IMR-90 (cell line): ENCODE measurements at regions not wholly inside any gene's neighbourhood (a gene's known extent, or its start where the extent isn't known, plus 50 kb on each side); places are given as distances from the start of the nearest gene placed in this dataset.

Experiments used
- ATAC-seq: fragments of 200-7000 bp; cut with Tn5 transposase; 2 replicates; pipeline ENCODE4 v1.9.1; 2020; ENCODE audit warnings: low read depth, mild to moderate bottlenecking, moderate library complexity
- BruUV-seq: library from RNA; stranded (reverse); fragments of 400-500 nt; replicated peaks from 2 replicates; lab custom pipeline; 2021; lab: Mats Ljungman, UMichigan
- CTCF ChIA-PET: fragments of 300-600 bp; formaldehyde crosslinking; extraction: SDS; loops from one replicate; lab custom pipeline; 2021; ENCODE audit warnings: antibody characterized with exemption; lab: Yijun Ruan, JAX
- POLR2A ChIA-PET: fragments of 300-600 bp; sonication (Branson Sonifier 250); formaldehyde crosslinking; loops from one replicate; lab custom pipeline; 2022; ENCODE audit warnings: antibody characterized with exemption; ENCODE audit not compliant: unreplicated experiment; lab: Charles Lee
- DNase-seq: peaks from one replicate; pipeline ENCODE4 v3.0.0; 2013
- H2AFZ ChIP-seq: replicated peaks from 2 replicates; pipeline ENCODE3; 2013; ENCODE audit warnings: low read length, mild to moderate bottlenecking; ENCODE audit not compliant: poor library complexity
- H2AK5ac ChIP-seq: 2 replicates; pipeline ENCODE4 v1.6.1; 2013; ENCODE audit warnings: low read depth, low read length, inconsistent platforms
- H2AK9ac ChIP-seq: replicated peaks from 2 replicates; pipeline ENCODE3; 2013; ENCODE audit warnings: mild to moderate bottlenecking, low read depth, low read length, moderate library complexity; ENCODE audit not compliant: poor library complexity
- H2BK120ac ChIP-seq: 2 replicates; pipeline ENCODE4 v1.6.1; 2013; ENCODE audit warnings: low read depth, low read length, inconsistent platforms
- H2BK15ac ChIP-seq: 3 replicates; pipeline ENCODE4 v1.6.1; 2013; ENCODE audit warnings: low read depth, low read length, inconsistent platforms
- H2BK20ac ChIP-seq: 2 replicates; pipeline ENCODE4 v1.6.1; 2013; ENCODE audit warnings: low read depth, mild to moderate bottlenecking, inconsistent platforms, low read length, moderate library complexity
- H2BK5ac ChIP-seq: 2 replicates; pipeline ENCODE4 v1.6.1; 2013; ENCODE audit warnings: mild to moderate bottlenecking, low read depth, low read length, inconsistent platforms; ENCODE audit not compliant: poor library complexity, severe bottlenecking
- H3K14ac ChIP-seq: replicated peaks from 2 replicates; pipeline ENCODE4 v1.6.1; 2013; ENCODE audit warnings: low read depth, low read length, inconsistent platforms
- H3K18ac ChIP-seq: 2 replicates; pipeline ENCODE4 v1.6.1; 2013; ENCODE audit warnings: low read depth, low read length, control low read depth
- H3K23ac ChIP-seq: 2 replicates; pipeline ENCODE4 v1.6.1; 2013; ENCODE audit warnings: low read depth, low read length, inconsistent platforms
- H3K27ac ChIP-seq: 2 replicates; pipeline ENCODE4 v1.5.1; 2013; ENCODE audit warnings: mild to moderate bottlenecking, control low read depth, low read length; ENCODE audit not compliant: insufficient read depth
- H3K27me3 ChIP-seq: 2 replicates; pipeline ENCODE4 v1.6.1; 2013; ENCODE audit warnings: low read length; ENCODE audit not compliant: control insufficient read depth, insufficient read depth
- H3K36me3 ChIP-seq: 2 replicates; pipeline ENCODE4 v1.6.1; 2013; ENCODE audit warnings: low read length, mixed read lengths; ENCODE audit not compliant: control insufficient read depth, insufficient read depth
- H3K4ac ChIP-seq: 2 replicates; pipeline ENCODE4 v1.6.1; 2013; ENCODE audit warnings: low read depth, low read length, inconsistent platforms
- H3K4me1 ChIP-seq: 2 replicates; pipeline ENCODE4 v1.6.1; 2013; ENCODE audit warnings: low read length, mixed read lengths; ENCODE audit not compliant: control insufficient read depth, insufficient read depth
- H3K4me2 ChIP-seq: 2 replicates; pipeline ENCODE4 v1.6.1; 2013; ENCODE audit warnings: low read depth, mild to moderate bottlenecking, control low read depth, low read length, moderate library complexity
- H3K4me3 ChIP-seq: 2 replicates; pipeline ENCODE4 v1.5.1; 2013; ENCODE audit warnings: low read depth, mild to moderate bottlenecking, control low read depth, low read length, moderate library complexity; ENCODE audit not compliant: insufficient read depth
- H3K56ac ChIP-seq: 2 replicates; pipeline ENCODE4 v1.6.1; 2013; ENCODE audit warnings: low read length, inconsistent platforms; ENCODE audit not compliant: insufficient read depth; ENCODE audit errors: extremely low read depth
- H3K79me1 ChIP-seq, 2 experiments: 2 replicates each; pipeline ENCODE4 v1.6.1; 2013; ENCODE audit warnings: low read length in 2 of 2, inconsistent platforms in 1 of 2, low read depth in 1 of 2
- H3K9ac ChIP-seq: 2 replicates; pipeline ENCODE4 v1.6.1; 2013; ENCODE audit warnings: low read depth, low read length, control low read depth
- H3K9me1 ChIP-seq: 2 replicates; pipeline ENCODE4 v1.6.1; 2013; ENCODE audit warnings: low read length, inconsistent platforms; ENCODE audit not compliant: insufficient read depth
- H3K9me3 ChIP-seq: 2 replicates; pipeline ENCODE4 v1.6.1; 2013; ENCODE audit warnings: low read length; ENCODE audit not compliant: control insufficient read depth, insufficient read depth
- H4K20me1 ChIP-seq: 2 replicates; pipeline ENCODE4 v1.6.1; 2013; ENCODE audit warnings: low read length, inconsistent platforms; ENCODE audit not compliant: insufficient read depth
- H4K5ac ChIP-seq: 2 replicates; pipeline ENCODE4 v1.6.1; 2013; ENCODE audit warnings: mild to moderate bottlenecking, low read depth, low read length, control low read depth
- H4K8ac ChIP-seq, 2 experiments: 2 replicates each; pipeline ENCODE4 v1.6.1; 2013; ENCODE audit warnings: low read depth in 2 of 2, low read length in 2 of 2, control low read depth in 1 of 2, inconsistent platforms in 1 of 2
- H4K91ac ChIP-seq: 2 replicates; pipeline ENCODE4 v1.6.1; 2013; ENCODE audit warnings: low read depth, low read length, inconsistent platforms; ENCODE audit not compliant: insufficient read depth
- BHLHE40 ChIP-seq: fragments of 150-350 bp; IDR thresholded peaks from 2 replicates; pipeline ENCODE4 v1.6.1; 2016; ENCODE audit warnings: mild to moderate bottlenecking, low read depth, low read length
- CEBPB ChIP-seq: IDR thresholded peaks from 2 replicates; pipeline ENCODE4 v1.6.1; 2012; ENCODE audit warnings: low read depth, low read length, improper control_type of control experiment
- CHD1 ChIP-seq: IDR thresholded peaks from 2 replicates; pipeline ENCODE4 v1.6.1; 2012; ENCODE audit warnings: low read depth, low read length, improper control_type of control experiment
- NFE2L2 ChIP-seq: fragments of 150-350 bp; IDR thresholded peaks from 2 replicates; pipeline ENCODE4 v1.6.1; 2016; ENCODE audit warnings: low read depth, mild to moderate bottlenecking, low read length
- RAD21 ChIP-seq: IDR thresholded peaks from 2 replicates; pipeline ENCODE4 v1.6.1; 2012; ENCODE audit warnings: low read length, improper control_type of control experiment
- RCOR1 ChIP-seq: IDR thresholded peaks from 2 replicates; pipeline ENCODE4 v1.6.1; 2012; ENCODE audit warnings: mild to moderate bottlenecking, low read length, improper control_type of control experiment; ENCODE audit not compliant: insufficient replicate concordance
- RFX5 ChIP-seq: IDR thresholded peaks from 2 replicates; pipeline ENCODE4 v1.8.0; 2012; ENCODE audit warnings: low read depth, mild to moderate bottlenecking, low read length, moderate library complexity
- SMC3 ChIP-seq: fragments of 150-350 bp; IDR thresholded peaks from 2 replicates; pipeline ENCODE4 v1.6.1; 2016; ENCODE audit warnings: low read depth, mild to moderate bottlenecking, antibody characterized with exemption, low read length, moderate library complexity
- WGBS, 2 experiments: methylation state at CpG; one replicate each; pipeline versions ENCODE4 v1.1.5 to v1.1.7; 2013; ENCODE audit warnings: missing lambda C conversion rate in 2 of 2; ENCODE audit not compliant: insufficient read length in 1 of 2; ENCODE audit errors: extremely low coverage in 2 of 2; 5-methylcytosine and 5-hydroxymethylcytosine counted together
- dilution Hi-C: fragments of 300-500 bp; cut with HindIII; formaldehyde crosslinking; loops from one replicate; pipeline ENCODE4 v1.14.3; 2018; ENCODE audit warnings: low sequenced_read_pairs; ENCODE audit not compliant: unreplicated experiment
- in situ Hi-C: fragments of 300-500 bp; cut with MboI; formaldehyde crosslinking; loops from 3 replicates; pipeline ENCODE4 v1.14.3; 2019; ENCODE audit warnings: low sequenced_read_pairs, inconsistent platforms, mixed read lengths
- intact Hi-C: fragments of 100-400 bp; cut with micrococcal nuclease; formaldehyde crosslinking; loops from 2 replicates; pipeline ENCODE4 v1.10.0; 2022
- TF ChIP-seq, protein P1 (sequence below): fragments of 150-350 bp; IDR thresholded peaks from 2 replicates; pipeline ENCODE4 v1.6.1; 2016; ENCODE audit warnings: low read depth, mild to moderate bottlenecking, low read length, moderate library complexity, borderline replicate concordance
- TF ChIP-seq, protein P2 (sequence below): fragments of 150-350 bp; IDR thresholded peaks from 2 replicates; pipeline ENCODE4 v1.6.1; 2017; ENCODE audit warnings: mild to moderate bottlenecking, antibody characterized with exemption, low read length, low read depth

DNA sequence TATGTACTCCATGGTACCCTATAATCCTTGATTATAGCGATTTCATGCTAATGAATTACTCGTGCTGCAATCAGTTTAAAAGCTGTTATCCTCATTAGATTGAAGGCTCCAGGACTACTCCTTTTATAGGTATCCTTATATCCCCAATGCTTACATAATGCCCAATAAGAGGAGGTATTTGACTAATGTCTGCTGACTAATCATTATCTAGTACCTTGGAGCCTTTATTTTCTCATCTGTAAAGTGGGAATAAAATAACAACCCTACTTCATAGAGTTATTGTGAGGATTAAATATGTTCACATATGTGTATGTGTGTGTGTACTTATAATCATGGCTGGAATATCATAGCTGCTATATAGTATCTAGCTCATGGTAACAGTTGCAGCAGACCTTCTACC lies 1031.5 kb downstream of the CDH11 start:
- Histone ChIP-seq H3K4ac (no peak overlapping the region), H4K20me1 (no peaks in the 10 kb centered on the region), H3K9ac (no peak overlapping the region), H4K8ac (no peak overlapping the region), H3K9me3 (no peaks in the 10 kb centered on the region), H2BK5ac (no peak overlapping the region), H3K56ac (no peak overlapping the region), H3K36me3 (no peaks in the 10 kb centered on the region), H2AK5ac (no peak overlapping the region), H2BK20ac (no peak overlapping the region), H3K27me3 (no peaks in the 10 kb centered on the region), H3K9me1 (peaks cover 6% of the 10 kb centered on the region; the same call in 1 of the 2 replicates), H3K4me2 (no peak overlapping the region), H3K27ac (no peak overlapping the region), H3K18ac (no peak overlapping the region), H2AK9ac (no peak overlapping the region), H3K79me1 (no peaks in the 10 kb centered on the region), H2BK15ac (no peak overlapping the region), H2AFZ (no peak overlapping the region), H2BK120ac (no peak overlapping the region), H3K23ac (no peak overlapping the region), H4K91ac (no peak overlapping the region), H3K4me3 (no peak overlapping the region), H4K5ac (no peak overlapping the region), H3K4me1 (peaks cover 4% of the 10 kb centered on the region; the same call in 1 of the 2 replicates), H3K14ac (no peak overlapping the region)
- intact Hi-C loops (loop anchor here (5.0 to 10.0 kb wide), 3 partner anchors 372 to 1027 kb away; no protein-coding TSS in a partner anchor), in situ Hi-C loops (loop anchor here (25.0 kb wide), 2 partner anchors 372 to 1022 kb away; partner anchors contain the start of gene CDH11), dilution Hi-C loops (no loop called here)
- BruUV-seq, result no TSS peak
- TF ChIP-seq BHLHE40, result no peak
- TF ChIP-seq CHD1, result no peak
- no peak for TF ChIP-seq RAD21
- TF ChIP-seq NFE2L2, result no peak
- TF ChIP-seq CEBPB, result no peak
- TF ChIP-seq, protein P1, sequence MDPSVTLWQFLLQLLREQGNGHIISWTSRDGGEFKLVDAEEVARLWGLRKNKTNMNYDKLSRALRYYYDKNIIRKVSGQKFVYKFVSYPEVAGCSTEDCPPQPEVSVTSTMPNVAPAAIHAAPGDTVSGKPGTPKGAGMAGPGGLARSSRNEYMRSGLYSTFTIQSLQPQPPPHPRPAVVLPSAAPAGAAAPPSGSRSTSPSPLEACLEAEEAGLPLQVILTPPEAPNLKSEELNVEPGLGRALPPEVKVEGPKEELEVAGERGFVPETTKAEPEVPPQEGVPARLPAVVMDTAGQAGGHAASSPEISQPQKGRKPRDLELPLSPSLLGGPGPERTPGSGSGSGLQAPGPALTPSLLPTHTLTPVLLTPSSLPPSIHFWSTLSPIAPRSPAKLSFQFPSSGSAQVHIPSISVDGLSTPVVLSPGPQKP, result no peak
- TF ChIP-seq, protein P2, sequence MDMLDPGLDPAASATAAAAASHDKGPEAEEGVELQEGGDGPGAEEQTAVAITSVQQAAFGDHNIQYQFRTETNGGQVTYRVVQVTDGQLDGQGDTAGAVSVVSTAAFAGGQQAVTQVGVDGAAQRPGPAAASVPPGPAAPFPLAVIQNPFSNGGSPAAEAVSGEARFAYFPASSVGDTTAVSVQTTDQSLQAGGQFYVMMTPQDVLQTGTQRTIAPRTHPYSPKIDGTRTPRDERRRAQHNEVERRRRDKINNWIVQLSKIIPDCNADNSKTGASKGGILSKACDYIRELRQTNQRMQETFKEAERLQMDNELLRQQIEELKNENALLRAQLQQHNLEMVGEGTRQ, result no peak
- no peak for TF ChIP-seq SMC3
- no peak for TF ChIP-seq RCOR1
- TF ChIP-seq RFX5, result no peak
- ATAC-seq, result no peak
- no CpG with 5 or more reads among the region's 2 CpGs for WGBS, 2 experiments
- POLR2A ChIA-PET, result no interaction called here
- DNase-seq, result no peak
- CTCF ChIA-PET, result interaction anchor here (0.6 to 1.2 kb wide), 5 partner anchors 16 to 756 kb away, joined by 3 to 7 read pairs (median 3); no protein-coding TSS in a partner anchor
